HG02885 (cell line): ENCODE measurements at regions not wholly inside any gene's neighbourhood (a gene's known extent, or its start where the extent isn't known, plus 50 kb on each side); places are given as distances from the start of the nearest gene placed in this dataset.
"Not testable (repeated sequence)": the region's sequence is repeated elsewhere in the genome, so short reads cannot be mapped to it uniquely, and the experiment has no call there.

Source experiments
- ATAC-seq: cut with Tn5 transposase; IDR thresholded peaks from one replicate; pipeline ENCODE4 v1.9.1; 2021; ENCODE audit warnings: mild to moderate bottlenecking; ENCODE audit not compliant: unreplicated experiment, poor library complexity

DNA sequence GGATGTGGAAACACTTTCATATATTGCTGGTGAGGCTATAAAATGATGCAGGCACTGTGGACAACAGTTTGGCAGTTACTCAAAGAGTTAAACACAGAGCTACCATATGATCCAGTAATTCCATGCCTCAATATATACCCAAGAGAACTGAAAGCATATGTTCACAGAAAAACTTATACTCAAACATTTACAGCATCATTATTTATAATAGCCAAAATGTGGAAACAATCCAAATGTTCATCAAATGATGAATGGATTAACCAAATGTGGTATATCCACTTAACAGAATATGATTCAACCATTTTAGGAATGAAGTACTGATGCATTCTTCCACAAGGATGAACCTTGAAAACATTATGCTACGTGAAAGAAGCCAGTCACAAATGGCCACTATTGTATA, 603.8 kb downstream of the IQCM start:
- no peak for ATAC-seq

DNA sequence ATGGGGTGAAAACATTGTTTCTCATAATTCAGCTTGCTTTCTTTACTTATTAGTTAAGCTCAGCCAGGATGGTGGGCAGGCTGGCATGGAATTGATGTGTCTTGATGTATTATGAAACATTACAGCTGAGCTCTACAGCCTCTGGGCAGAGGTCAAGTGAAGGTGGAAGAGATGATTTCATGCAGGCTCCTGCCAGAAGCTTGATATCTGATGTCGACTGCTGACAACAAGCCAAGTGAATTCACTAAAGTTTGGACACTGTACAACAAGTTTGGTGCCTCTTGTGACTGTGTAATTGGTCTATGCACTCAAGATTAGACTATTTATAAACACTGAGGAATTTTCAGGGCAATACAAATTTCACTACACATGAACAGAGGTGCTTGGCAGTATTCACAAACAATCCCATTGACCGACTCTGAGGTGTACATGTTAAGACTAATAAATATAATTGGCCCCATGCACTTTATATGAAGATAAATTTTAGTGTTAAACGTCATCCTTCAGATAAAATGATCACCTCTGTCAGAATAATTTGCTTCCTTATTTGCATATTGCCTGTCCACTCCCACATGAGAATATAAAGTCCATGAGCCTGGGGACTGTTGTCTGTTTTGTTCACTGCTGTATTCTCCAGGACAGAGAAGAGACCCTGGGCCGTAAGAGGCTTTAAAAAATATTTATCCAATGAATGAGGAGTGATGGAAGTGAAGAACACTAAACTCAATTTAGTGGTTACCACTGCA, 612.2 kb downstream of the IQCM start:
- ATAC-seq: no peak

DNA sequence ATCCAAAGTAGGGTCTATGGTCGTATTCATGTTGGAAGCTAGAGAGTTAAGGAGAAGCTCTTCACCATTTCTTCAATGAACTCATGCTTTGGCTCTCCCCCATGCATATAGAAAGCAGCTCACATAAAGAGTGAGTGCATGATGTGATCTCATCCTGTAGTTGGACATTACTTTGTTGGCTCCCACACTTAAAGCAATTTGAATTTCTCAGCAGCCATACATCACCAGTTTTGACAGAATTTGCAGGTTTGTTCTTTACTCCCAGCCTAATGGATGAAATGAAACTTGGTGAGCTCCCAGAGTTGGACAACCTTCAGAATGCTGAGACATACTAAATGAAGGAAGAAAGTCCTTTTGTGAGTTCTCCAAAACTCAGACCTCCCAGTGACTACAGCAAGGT, 613.5 kb downstream of the IQCM start:
- ATAC-seq: no peak

DNA sequence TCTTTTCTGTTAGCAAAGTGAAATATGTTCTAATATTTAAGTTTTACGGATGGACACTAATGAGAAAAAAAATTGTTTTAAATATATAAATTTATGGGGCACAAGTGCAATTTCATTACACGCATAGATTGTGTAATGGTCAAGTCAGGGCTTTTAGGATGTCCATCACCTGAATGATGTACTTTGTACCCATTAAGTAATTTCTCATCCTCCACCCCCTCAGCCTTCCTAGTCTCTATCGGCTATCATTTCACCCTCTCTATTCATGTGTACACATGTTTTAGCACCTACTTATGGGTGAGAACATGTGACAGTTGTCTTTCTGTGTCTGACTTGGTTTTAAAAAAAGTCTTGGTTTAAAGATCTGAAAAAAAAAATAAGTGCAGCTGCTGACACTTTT, 616.0 kb downstream of the IQCM start:
- ATAC-seq: no peak

DNA sequence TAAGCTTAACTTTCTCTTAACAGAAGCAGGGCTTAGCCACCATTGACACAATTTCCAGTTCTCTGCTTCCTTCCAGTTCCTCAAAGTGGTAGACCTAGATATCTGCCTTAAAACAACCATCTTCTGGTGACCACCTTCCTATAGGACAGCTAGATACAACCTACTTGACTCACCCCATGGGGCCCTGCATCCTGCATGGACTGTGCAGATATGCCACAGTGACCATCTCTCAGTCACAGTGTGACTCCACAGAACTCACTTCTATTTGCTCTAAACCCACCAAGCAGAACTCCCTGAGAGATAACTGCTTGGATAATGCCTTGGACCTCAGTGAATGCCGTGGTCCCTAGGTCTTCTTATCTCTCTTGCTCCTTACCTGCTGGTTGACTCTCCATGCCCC, 621.6 kb downstream of the IQCM start:
- ATAC-seq: no peak

DNA sequence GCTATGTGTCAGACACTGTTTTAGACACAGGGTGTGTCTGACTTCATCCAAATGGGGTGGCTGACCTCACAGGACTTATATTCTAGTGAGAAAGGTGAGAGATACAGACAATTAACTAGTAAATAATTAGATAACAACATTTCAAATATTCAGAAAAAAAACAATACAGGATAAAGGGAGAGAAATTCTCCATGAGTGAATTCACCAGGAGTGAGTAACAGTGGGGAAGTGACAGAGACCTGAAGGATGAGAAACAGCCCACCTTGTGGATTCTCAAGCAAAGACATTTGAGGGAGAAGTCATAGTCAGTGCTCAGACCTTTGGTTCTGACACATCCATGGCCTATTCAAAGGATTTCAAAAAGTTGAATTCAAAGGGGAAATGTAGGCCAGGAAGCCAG, 627.9 kb downstream of the IQCM start:
- ATAC-seq: no peak

DNA sequence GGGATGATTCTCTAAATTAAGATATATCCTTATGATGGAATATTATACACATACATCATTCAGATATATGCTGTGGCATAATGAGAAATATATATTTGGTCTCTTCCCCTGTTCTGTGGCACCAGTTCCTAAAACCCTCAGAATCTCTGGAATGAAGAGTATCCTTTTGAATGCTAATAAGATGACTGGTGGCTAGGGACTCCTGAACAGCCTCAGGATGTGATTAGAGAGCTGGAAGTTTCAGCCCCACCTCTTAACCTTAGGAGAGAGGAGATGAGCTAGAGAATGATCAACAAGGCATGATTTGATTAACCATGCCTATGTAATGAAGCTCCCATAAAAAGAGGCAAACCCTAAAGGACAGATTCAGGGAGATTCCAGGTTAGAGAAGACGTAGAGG, 632.0 kb downstream of the IQCM start:
- no peak for ATAC-seq

DNA sequence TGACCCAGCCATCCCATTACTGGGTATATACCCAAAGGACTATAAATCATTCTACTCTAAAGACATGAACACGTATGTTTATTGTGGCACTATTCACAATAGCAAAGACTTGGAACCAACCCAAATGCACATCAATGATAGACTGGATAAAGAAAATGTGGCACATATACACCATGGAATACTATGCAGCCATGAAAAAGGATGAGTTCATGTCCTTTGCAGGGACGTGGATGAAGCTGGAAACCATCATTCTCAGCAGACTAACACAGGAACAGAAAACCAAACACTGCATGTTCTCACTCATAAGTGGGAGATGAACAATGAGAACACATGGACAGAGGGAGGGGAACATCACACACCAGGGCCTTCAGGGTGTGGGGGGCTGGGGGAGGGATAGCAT, 634.2 kb downstream of the IQCM start:
- ATAC-seq: not testable (repeated sequence)

DNA sequence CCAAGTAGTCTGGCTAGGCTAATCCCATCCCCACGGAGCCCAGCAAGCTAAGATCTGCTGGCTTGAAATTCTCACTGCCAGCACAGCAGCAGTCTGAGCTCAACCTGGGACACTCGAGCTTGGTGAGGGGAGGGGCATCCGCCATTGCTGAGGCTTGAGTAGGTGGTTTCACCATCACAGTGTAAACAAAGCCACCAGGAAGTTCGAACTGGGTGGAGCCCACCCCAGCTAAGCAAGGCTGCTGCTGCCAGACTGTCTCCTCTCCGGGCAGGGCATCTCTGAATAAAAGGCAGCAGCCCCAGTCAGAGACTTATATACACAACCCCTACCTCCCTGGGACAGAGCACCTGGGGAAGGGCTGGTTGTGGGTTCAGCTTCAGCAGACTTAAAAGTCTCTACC, 639.6 kb downstream of the IQCM start:
- no peak for ATAC-seq

DNA sequence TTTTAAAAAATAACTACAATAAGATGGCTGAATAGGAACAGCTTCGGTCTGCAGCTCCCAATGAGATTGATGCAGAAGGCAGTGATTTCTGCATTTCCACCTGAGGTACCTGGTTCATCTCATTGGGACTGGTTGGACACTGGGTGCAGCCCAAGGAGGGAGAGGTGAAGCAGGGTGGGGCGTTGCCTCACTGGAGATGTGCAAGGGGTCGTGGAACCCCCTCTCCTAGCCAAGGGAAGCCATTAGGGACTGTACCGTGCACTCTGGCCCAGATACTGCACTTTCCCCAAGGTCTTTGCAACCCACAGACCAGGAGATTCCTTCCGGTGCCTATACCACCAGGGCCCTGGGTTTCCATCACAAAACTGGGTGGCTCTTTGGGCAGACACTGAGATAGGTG, 640.1 kb downstream of the IQCM start:
- ATAC-seq: no peak

DNA sequence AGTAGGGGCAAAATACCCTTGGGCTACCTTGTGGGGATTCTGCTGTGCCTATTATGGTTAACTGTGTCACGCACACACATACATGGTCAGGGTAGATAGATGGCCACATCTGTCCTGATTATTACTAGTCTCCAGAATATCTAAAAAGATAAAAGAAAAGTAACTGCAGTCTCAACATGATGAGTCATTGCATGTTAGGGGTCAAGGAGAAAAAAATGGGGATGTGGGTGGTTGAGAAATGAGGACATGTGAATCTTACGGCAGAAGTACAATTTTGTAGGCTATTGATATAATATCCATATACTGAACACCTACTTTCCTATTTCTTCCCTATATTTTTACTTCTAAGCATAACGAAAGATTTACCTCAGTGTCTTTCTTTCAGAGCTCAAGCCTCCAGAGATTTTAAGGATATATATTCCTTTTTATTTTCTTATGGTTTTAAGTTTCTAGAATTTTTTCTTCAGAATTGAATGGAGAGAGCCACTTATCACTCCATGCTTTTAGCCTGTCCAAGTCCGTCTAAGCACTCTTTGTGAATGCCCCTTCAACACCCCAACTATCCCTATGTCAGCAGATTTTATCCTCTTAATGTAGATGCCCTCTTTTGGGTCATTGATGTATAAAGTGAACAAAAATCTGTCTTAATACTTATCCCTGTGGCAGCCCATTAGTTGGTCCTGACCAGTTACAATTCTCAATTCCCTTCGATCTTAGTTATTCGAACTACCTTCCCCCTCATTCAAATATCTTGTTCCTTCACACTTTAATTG, 642.2 kb downstream of the IQCM start:
- ATAC-seq: no peak

DNA sequence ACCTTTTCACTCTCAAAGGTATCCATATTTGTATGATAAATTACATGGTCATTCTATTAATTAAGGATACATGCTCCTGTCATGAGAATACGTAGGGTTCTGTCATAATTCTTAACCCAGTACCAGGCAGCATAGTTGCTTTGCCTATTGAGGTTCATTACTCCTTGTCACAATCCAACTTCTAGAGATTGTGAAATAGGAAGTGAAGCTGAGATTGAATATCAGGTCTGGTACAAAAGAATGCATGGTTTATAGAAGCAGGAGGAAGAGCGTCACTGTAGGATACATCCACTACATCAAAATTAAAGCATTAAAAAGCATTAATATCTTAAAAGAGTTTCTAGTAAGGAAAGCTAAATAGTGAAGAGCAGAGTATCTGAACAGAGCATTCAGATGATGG, 647.0 kb downstream of the IQCM start:
- no peak for ATAC-seq

DNA sequence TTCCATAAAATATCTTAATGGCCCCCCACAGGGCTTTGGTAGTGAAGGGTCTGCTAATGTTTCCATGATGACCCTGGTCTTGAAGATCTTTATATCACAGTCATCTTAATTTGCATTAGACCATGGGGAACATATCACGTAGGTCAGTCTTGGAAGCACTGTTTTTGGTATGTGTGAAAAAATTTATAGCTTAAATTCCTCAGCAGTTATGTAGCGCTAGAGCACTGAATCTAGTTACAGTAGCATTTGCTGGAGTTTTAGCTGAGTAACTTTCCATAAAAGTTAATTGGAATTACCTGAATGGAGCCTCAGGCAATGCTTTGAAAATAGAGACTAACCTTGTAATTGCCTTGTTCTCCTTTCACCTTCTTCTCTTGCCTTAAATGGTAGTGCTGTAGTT, 648.8 kb downstream of the IQCM start:
- no peak for ATAC-seq

DNA sequence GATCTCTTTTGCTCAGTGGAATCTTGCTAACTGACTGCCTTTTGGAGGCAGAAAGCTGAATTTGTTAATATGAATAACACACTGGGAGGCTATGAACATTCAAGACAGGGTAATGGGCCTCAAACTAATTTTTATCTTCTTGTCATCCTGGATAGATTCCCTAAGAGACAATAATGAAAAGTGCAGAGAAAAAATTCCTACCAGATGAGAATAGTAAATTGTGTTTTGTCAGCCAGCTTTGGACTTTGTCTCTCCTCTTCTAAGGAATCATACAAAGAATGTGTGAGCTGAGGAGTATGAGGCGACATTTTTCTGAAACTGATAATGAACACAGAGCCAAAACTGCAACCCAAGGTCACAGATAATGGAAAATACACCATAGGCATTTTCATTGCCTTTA, 649.3 kb downstream of the IQCM start:
- no peak for ATAC-seq

DNA sequence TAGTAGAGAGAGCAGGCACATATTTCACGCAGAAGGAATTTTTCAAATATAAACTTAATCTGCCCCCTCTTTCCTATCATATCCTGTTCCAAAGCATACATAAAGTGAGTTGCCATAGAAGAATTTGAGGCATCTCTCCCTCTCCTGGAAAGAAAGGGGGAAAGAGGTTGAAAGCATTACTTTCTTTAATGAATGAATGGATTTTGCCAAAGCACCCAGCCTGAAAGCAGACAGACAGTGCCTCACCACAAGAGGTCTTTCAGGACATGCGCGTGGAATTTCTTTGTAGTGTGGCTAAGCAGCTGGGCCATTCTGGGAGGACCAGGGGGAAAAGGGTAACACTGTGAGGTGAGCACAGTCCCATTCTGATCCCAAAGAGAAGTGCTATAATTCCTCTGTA, 651.4 kb downstream of the IQCM start:
- ATAC-seq: no peak

DNA sequence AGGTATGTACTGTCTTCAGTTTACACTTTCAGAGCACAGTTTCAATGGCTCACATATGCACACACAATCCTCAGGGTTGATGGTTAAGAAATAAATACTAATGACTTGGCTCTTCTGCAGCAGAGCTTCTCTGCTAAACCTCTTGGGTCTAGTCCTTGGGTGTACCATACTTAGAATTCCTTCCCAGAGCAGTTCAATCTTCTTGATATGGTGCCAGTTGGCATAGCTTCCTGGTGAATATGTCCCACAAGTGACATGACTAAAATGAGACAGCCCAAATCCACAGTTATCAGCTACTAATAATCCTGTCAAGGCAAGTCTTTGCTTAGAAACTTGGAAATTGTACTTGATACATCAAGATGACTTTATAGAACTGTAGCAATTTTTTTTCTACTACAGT, 654.4 kb downstream of the IQCM start:
- ATAC-seq: no peak

DNA sequence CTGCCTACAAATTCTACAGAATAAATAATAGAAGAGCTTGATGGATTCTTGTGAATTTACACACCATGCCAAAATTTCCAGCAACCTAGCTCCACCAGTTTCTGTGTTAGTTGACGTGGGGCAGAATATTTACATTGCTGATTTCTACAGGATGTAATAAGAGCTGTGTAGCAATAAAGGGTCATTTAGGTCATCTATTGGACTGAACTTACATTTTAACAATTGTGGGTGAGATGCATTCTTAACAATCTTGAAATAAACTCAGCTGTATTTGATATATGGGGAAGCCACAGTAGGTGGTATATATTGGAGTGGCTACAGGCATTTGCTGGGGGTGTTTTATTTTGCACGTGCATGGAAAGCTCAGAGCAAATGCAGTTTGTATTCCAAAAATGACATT, 655.3 kb downstream of the IQCM start:
- no peak for ATAC-seq

DNA sequence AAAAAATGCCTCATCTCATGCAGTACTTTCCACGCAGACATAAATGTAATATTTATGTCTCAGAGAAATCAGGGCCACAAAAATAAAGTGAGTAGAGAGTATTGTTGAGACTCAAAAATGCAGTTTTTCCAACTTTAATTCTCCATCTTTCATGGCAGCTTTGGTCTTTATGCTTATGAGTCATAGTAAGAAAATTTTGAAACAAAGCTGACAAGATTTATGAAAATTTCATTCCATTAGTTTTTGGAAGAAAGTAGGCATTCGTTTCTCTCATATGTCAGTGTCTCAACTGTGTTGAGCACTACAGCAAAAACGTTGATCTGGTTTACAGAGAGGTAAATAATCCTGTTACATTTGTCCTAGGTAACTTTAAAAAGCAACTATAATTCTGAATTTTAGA, 656.8 kb downstream of the IQCM start:
- ATAC-seq: no peak

DNA sequence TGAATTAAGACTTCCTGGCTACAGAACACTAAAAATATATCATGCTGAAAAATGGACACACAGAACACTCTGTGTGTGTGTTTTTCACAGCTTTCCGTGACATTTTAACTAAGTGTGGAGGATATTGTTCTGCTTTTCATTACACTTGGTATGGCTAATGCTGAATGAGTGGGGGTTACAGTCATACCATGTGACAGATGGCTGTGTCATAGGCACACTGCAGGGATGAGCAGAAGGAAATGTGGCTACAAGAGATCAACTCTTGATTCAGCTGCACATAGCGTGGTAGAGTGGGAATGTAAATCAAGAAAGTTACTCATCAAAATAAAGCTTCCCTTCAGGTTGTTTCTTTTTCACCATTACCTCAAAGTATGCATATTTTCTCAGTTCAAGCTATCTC, 669.8 kb downstream of the IQCM start:
- no peak for ATAC-seq

DNA sequence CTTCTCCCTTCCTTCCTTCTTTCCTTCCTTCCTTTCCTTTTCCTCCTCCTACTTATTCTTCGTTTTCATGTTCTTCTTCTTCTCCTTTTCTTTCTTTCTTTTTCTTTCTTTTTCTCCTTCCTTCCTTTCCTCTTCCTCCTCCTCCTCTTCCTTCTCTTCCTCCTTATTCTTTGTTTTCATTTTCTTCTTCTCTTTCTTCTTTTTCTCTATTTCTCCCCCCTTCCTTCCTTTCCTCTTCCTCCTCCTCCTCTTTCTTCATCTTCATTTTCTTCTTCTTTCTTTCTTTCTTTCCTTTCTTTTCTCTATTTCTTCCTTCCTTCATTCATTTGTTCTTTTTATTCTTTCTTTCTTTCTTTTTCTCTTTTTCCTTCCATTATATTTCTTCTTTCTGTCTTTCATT, 671.6 kb downstream of the IQCM start:
- ATAC-seq: no peak

DNA sequence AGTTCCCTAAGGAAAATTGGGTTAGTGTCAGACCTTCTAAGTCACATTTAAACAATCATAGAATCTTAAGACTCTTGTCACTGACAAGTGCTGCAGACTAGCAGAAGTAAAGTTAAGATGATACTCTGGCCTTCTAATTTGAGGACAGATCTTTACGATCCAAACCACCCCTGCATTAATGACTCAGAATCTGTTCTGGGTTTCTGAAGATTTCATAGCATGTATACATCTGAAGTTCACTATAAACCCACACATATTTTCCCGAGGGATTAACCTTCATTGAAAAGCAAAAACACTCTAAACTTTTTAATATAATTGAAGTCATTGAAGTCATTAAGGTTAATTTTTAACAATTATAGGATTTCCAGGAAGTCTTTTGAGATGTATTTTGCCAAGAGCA, 674.3 kb downstream of the IQCM start:
- no peak for ATAC-seq

DNA sequence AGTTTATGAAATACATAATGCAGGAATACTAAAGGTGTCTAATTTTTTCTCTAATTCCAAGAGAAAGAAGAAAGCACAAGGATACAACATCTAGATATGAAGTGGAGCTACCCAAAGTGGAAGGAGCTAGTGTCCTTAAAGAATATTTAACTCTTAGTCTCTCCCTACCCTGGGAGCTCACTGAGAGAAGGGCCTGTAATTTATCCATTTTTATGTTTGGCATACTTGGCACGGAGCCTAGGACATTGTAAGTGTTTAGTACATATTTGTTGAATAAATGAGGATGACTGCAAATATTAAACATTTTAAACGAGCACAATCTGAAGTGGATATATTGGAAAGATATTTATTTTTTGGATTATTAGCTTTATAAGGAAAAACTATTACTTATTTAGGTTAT, 674.8 kb downstream of the IQCM start:
- ATAC-seq: no peak
